ENCODE measurements at regions not wholly inside any gene's neighbourhood (a gene's known extent, or its start where the extent isn't known, plus 50 kb on each side); places are given as distances from the start of the nearest gene placed in this dataset.

DNA sequence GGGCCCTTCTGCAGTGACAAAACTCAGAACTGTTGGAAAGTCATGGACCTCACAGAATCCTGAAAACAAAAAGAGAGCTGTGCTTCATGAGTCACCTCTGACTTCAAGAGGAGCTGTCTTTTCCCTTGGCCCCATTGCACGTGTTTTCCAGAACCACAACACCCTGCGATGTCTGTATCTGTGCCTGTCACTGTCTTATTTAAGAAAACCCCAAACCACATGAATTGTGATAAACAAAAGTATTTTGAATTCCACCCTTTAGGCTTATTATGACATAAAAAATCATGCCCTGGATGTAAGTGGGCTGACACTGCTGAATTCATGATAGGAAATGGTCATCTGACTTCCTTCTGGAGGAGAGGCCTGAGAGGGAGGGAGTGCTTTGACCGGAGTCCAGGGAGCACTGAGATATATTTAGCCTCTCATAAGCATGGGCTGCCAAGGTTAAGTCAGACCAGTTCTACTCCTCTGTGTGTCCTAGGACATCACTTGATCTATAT, 96.4 kb upstream of the DUSP22 start:
- TF ChIP-seq, protein P1, sequence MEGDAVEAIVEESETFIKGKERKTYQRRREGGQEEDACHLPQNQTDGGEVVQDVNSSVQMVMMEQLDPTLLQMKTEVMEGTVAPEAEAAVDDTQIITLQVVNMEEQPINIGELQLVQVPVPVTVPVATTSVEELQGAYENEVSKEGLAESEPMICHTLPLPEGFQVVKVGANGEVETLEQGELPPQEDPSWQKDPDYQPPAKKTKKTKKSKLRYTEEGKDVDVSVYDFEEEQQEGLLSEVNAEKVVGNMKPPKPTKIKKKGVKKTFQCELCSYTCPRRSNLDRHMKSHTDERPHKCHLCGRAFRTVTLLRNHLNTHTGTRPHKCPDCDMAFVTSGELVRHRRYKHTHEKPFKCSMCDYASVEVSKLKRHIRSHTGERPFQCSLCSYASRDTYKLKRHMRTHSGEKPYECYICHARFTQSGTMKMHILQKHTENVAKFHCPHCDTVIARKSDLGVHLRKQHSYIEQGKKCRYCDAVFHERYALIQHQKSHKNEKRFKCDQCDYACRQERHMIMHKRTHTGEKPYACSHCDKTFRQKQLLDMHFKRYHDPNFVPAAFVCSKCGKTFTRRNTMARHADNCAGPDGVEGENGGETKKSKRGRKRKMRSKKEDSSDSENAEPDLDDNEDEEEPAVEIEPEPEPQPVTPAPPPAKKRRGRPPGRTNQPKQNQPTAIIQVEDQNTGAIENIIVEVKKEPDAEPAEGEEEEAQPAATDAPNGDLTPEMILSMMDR (IDR thresholded peaks at IDR 0.05; ENCODE audit: low read depth, low read length): no peak
- TF ChIP-seq EZH2phosphoT487 (IDR thresholded peaks at IDR 0.05; ENCODE audit: low read depth): no peak
- no peaks in the 10 kb centered on the region for H3K27me3 ChIP-seq (ENCODE audit: low read depth, low read length)
- peaks cover 17% of the 10 kb centered on the region for H3K79me2 ChIP-seq (ENCODE audit: low read length)
- H2AFZ ChIP-seq (ENCODE audit: low read depth, low read length): no peak overlapping the region
- H3K27ac ChIP-seq (ENCODE audit: low read length): no peak overlapping the region
- H3K36me3 ChIP-seq (replicated peaks; ENCODE audit: low read depth, low read length): peaks cover 12% of the 10 kb centered on the region
- H3K4me1 ChIP-seq (ENCODE audit: low read length): peaks cover 58% of the 10 kb centered on the region
- H3K4me2 ChIP-seq (ENCODE audit: low read length): no peak overlapping the region
- no peaks in the 10 kb centered on the region for H3K9me3 ChIP-seq (ENCODE audit: insufficient read depth, low read length)
- H3K4me3 ChIP-seq (ENCODE audit: low read length): no peak overlapping the region
- no peak overlapping the region for H3K9ac ChIP-seq (ENCODE audit: low read length)
- no peaks in the 10 kb centered on the region for H4K20me1 ChIP-seq (ENCODE audit: insufficient read depth, low read length)

DNA sequence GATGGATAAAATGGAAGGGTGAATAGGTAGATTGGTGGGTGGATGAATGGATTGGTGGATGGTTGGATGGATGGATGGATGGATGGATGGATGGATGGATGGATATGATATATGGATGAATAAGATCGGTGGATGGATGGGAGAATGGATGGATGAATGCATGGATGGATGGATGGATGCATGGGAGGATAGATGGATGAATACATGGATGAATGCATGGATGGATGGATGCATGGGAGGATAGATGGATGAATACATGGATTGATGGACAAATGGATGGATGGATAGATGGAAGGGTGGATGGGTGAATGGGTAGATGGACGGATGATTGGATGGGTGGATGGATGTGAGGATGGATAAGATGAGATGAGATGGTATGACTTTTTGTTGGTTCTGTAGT, 95.7 kb upstream of the DUSP22 start:
- Histone ChIP-seq H3K36me3 (replicated peaks; ENCODE audit: low read depth, low read length) (peaks cover 12% of the 10 kb centered on the region), H3K4me1 (ENCODE audit: low read length) (peaks cover 52% of the 10 kb centered on the region), H4K20me1 (ENCODE audit: insufficient read depth, low read length) (no peaks in the 10 kb centered on the region), H3K9ac (ENCODE audit: low read length) (no peak overlapping the region), H3K4me3 (ENCODE audit: low read length) (no peak overlapping the region), H3K27me3 (ENCODE audit: low read depth, low read length) (no peaks in the 10 kb centered on the region), H3K9me3 (ENCODE audit: insufficient read depth, low read length) (no peaks in the 10 kb centered on the region), H3K4me2 (ENCODE audit: low read length) (no peak overlapping the region), H3K79me2 (ENCODE audit: low read length) (peaks cover 15% of the 10 kb centered on the region), H2AFZ (ENCODE audit: low read depth, low read length) (no peak overlapping the region), H3K27ac (ENCODE audit: low read length) (no peak overlapping the region)
- TF ChIP-seq, protein P1 (IDR thresholded peaks at IDR 0.05; ENCODE audit: low read depth, low read length): no peak
- TF ChIP-seq EZH2phosphoT487 (IDR thresholded peaks at IDR 0.05; ENCODE audit: low read depth): no peak

DNA sequence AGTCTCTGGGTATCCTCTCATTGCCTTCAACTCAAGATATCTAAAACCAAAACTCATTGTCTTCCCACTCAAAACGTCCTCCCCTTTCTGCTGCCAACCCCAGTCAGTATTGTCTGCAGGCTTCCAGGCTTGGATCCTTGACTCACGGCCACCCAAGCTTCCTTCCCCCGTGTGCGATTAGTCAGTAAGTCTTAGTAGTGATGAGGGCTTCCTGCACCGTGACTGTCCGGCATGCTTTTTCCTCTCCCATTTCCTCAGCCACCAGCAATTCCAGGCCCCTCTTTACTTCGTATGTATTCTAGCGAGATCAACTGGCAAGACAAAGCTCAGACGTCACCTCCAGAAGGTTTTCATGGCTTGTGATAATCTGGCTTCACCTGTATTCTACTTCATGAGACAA, 88.6 kb upstream of the DUSP22 start:
- no peak overlapping the region for H3K9ac ChIP-seq (ENCODE audit: low read length)
- H3K27me3 ChIP-seq (ENCODE audit: low read depth, low read length): no peaks in the 10 kb centered on the region
- H3K4me3 ChIP-seq (ENCODE audit: low read length): no peak overlapping the region
- no peaks in the 10 kb centered on the region for H3K9me3 ChIP-seq (ENCODE audit: insufficient read depth, low read length)
- H3K4me1 ChIP-seq (ENCODE audit: low read length): peaks cover 33% of the 10 kb centered on the region
- no peaks in the 10 kb centered on the region for H3K79me2 ChIP-seq (ENCODE audit: low read length)
- no peak overlapping the region for H3K27ac ChIP-seq (ENCODE audit: low read length)
- no peaks in the 10 kb centered on the region for H4K20me1 ChIP-seq (ENCODE audit: insufficient read depth, low read length)
- H3K4me2 ChIP-seq (ENCODE audit: low read length): no peak overlapping the region
- TF ChIP-seq, protein P1 (IDR thresholded peaks at IDR 0.05; ENCODE audit: low read depth, low read length): no peak
- no peak for TF ChIP-seq EZH2phosphoT487 (IDR thresholded peaks at IDR 0.05; ENCODE audit: low read depth)
- H3K36me3 ChIP-seq (replicated peaks; ENCODE audit: low read depth, low read length): no peaks in the 10 kb centered on the region
- no peak overlapping the region for H2AFZ ChIP-seq (ENCODE audit: low read depth, low read length)

DNA sequence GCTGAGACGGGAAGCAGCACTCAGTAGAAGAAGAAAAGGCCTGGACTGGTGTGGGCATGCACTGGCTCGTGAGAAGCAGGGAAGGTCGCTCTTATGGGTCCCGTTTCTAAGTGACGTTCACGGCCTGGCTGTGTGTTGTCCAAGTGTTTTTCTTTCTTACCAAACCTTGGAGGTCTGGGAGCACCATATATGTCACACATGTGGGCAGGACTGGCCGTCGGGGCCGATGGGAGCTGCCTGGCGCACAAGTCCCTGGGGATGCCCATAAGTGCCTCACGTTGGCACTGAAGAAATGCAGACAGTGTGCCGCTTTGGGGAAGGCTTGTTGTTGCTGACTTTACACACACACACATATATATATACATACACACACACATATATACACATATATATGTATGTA, 86.0 kb upstream of the DUSP22 start:
- Histone ChIP-seq H3K27me3 (ENCODE audit: low read depth, low read length) (no peaks in the 10 kb centered on the region), H3K4me1 (ENCODE audit: low read length) (peaks cover 53% of the 10 kb centered on the region)

More for the DNA sequence above, 86.0 kb upstream of the DUSP22 start:
- H3K4me3 ChIP-seq (ENCODE audit: low read length): no peak overlapping the region
- H3K27ac ChIP-seq (ENCODE audit: low read length): no peak overlapping the region
- H3K36me3 ChIP-seq (replicated peaks; ENCODE audit: low read depth, low read length): no peaks in the 10 kb centered on the region
- no peak for TF ChIP-seq EZH2phosphoT487 (IDR thresholded peaks at IDR 0.05; ENCODE audit: low read depth)
- TF ChIP-seq, protein P1 (IDR thresholded peaks at IDR 0.05; ENCODE audit: low read depth, low read length): no peak
- no peak overlapping the region for H3K4me2 ChIP-seq (ENCODE audit: low read length)
- H4K20me1 ChIP-seq (ENCODE audit: insufficient read depth, low read length): no peaks in the 10 kb centered on the region
- H3K79me2 ChIP-seq (ENCODE audit: low read length): no peaks in the 10 kb centered on the region
- H3K9me3 ChIP-seq (ENCODE audit: insufficient read depth, low read length): no peaks in the 10 kb centered on the region
- H2AFZ ChIP-seq (ENCODE audit: low read depth, low read length): no peak overlapping the region
- no peak overlapping the region for H3K9ac ChIP-seq (ENCODE audit: low read length)
